CD8-positive, alpha-beta memory T cell (primary cell): ENCODE measurements at regions not wholly inside any gene's neighbourhood (a gene's known extent, or its start where the extent isn't known, plus 50 kb on each side); places are given as distances from the start of the nearest gene placed in this dataset.
A peak's percentile ranks its signal among the peaks of the same experiment; 100 is the strongest.
"Not testable (repeated sequence)": the region's sequence is repeated elsewhere in the genome, so short reads cannot be mapped to it uniquely, and the experiment has no call there.

Experiments
- CTCF ChIA-PET: fragments of 350-600 bp; sonication (Branson Sonifier 250); formaldehyde crosslinking; loops from one replicate; lab custom pipeline; 2021; ENCODE audit warnings: antibody characterized with exemption; lab: Charles Lee
- POLR2A ChIA-PET: fragments of 350-600 bp; sonication (Branson Sonifier 250); formaldehyde crosslinking; loops from one replicate; lab custom pipeline; 2021; ENCODE audit warnings: antibody characterized with exemption; lab: Charles Lee
- DNase-seq, 5 donors: peaks; one replicate each; pipeline versions ENCODE4 v3.0.0 to v3.0.0-alpha.2; 2020 to 2022; ENCODE audit warnings: mixed read lengths in 1 of 5
- H3K27ac ChIP-seq: one replicate; pipeline ENCODE4 v1.7.0; 2013; ENCODE audit warnings: low read depth, mild to moderate bottlenecking, low read length, moderate library complexity
- H3K27me3 ChIP-seq: 2 replicates; pipeline ENCODE4 v1.7.0; 2013; ENCODE audit warnings: low read length, mild to moderate bottlenecking; ENCODE audit not compliant: insufficient read depth, poor library complexity, severe bottlenecking
- H3K36me3 ChIP-seq: 2 replicates; pipeline ENCODE4 v1.7.0; 2013; ENCODE audit warnings: mild to moderate bottlenecking, low read length, moderate library complexity; ENCODE audit not compliant: insufficient read depth
- H3K4me1 ChIP-seq: 2 replicates; pipeline ENCODE4 v1.7.0; 2013; ENCODE audit warnings: mild to moderate bottlenecking, low read length, moderate library complexity; ENCODE audit not compliant: insufficient read depth
- H3K4me3 ChIP-seq: 2 replicates; pipeline ENCODE4 v1.7.0; 2013; ENCODE audit warnings: mild to moderate bottlenecking, low read length
- H3K9me3 ChIP-seq: 2 replicates; pipeline ENCODE4 v1.7.0; 2013; ENCODE audit warnings: mild to moderate bottlenecking, low read length
- H3K27ac Mint-ChIP-seq, 8 donors: one replicate each; pipeline ENCODE4 v1.8.0; 2020 to 2021; ENCODE audit warnings: mixed read lengths in 8 of 8, mild to moderate bottlenecking in 6 of 8, inconsistent platforms in 3 of 8, moderate library complexity in 3 of 8
- H3K27me3 Mint-ChIP-seq, 2 donors: one replicate each; pipeline ENCODE4 v1.8.0; 2020 to 2021; ENCODE audit warnings: mixed read lengths in 2 of 2, mild to moderate bottlenecking in 1 of 2, moderate library complexity in 1 of 2
- H3K36me3 Mint-ChIP-seq, 3 donors: one replicate each; pipeline ENCODE4 v1.8.0; 2020 to 2021; ENCODE audit warnings: mixed read lengths in 3 of 3, inconsistent platforms in 1 of 3, mild to moderate bottlenecking in 1 of 3
- H3K4me1 Mint-ChIP-seq, 3 donors: one replicate each; pipeline ENCODE4 v1.8.0; 2020 to 2021; ENCODE audit warnings: mixed read lengths in 3 of 3, inconsistent platforms in 1 of 3, mild to moderate bottlenecking in 1 of 3
- H3K4me3 Mint-ChIP-seq, 7 donors: one replicate each; pipeline ENCODE4 v1.8.0; 2020 to 2021; ENCODE audit warnings: mixed read lengths in 7 of 7, mild to moderate bottlenecking in 6 of 7, moderate library complexity in 4 of 7, inconsistent platforms in 2 of 7
- H3K9me3 Mint-ChIP-seq, 5 donors: one replicate each; pipeline ENCODE4 v1.8.0; 2020 to 2022; ENCODE audit warnings: mixed read lengths in 5 of 5, mild to moderate bottlenecking in 3 of 5, moderate library complexity in 2 of 5, inconsistent platforms in 1 of 5

DNA sequence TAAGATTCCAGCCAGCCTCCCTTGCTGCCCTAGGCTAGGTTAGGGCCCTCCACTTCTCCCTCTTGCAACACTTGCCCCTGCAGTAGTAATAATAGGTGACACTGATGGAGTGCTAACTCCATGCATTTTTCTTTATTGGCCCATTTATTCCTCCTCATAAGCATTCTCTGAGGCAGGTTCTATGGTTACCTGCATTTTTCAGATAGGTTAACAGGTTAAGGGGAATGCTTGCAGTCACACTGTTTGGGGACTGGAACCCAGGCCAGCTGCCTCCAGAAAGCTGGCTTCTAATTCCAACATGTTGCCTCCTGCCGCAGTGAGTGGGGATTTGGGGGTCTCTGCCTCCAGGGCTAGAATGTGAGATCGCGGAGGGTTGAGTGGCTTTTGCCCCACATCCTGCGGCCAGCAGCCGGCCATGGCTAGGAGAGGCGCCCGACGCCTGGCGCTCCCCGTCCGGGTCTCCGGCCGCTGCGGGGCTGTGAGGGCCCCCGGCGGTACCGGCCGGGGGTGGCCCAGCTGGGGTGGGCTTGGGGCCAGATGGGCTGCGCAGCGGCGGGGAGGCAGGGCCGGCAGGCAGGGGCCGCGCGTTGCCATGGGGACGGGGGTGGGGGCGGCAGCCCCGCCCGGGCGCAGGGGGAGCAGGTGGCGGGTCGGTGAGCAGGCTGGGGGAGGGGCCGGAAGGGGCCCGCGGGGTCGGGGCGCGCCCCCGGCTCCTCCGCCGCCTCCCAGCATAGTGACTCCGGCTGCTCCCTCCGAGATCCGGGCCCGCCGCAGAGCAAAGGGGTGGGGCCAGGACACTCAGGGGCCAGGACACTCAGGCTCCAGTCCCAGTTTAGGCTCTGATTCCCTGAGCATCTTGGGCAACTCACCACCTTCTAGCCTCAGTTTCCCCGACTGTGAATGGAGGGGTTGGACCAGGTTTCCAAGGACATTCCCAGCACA is 68.4 kb upstream of the SSBP3 start:
- peak overlapping the region; percentile 75 to 93 (median 83) for H3K4me3 Mint-ChIP-seq
- no peaks in the 10 kb centered on the region for H3K27me3 ChIP-seq
- H3K4me1 ChIP-seq, result peaks cover 42% of the 10 kb centered on the region
- H3K9me3 ChIP-seq, result no peaks in the 10 kb centered on the region
- peak overlapping the region; percentile 8 for H3K27ac ChIP-seq
- POLR2A ChIA-PET, result interaction anchor here (0.6 to 1.7 kb wide), 5 partner anchors 11 to 99 kb away, joined by 3 to 8 read pairs (median 5); no protein-coding TSS in a partner anchor
- peak overlapping the region; percentile 84 for H3K4me3 ChIP-seq
- no peaks in the 10 kb centered on the region for H3K36me3 Mint-ChIP-seq
- H3K27me3 Mint-ChIP-seq, result no peaks in the 10 kb centered on the region
- no peaks in the 10 kb centered on the region for H3K9me3 Mint-ChIP-seq
- H3K36me3 ChIP-seq, result no peaks in the 10 kb centered on the region
- DNase-seq, result peak in 4 of 5 donors; percentile 26 to 65 (median 28)
- H3K27ac Mint-ChIP-seq, result peak overlapping the region; percentile 86 to 99 (median 96)
- peaks cover 49 to 55% (median 55%) of the 10 kb centered on the region in 3 donors for H3K4me1 Mint-ChIP-seq
- CTCF ChIA-PET, result interaction anchor here (6.3 kb wide), 1 partner anchor 13 kb away, joined by 48 read pairs; no protein-coding TSS in a partner anchor

DNA sequence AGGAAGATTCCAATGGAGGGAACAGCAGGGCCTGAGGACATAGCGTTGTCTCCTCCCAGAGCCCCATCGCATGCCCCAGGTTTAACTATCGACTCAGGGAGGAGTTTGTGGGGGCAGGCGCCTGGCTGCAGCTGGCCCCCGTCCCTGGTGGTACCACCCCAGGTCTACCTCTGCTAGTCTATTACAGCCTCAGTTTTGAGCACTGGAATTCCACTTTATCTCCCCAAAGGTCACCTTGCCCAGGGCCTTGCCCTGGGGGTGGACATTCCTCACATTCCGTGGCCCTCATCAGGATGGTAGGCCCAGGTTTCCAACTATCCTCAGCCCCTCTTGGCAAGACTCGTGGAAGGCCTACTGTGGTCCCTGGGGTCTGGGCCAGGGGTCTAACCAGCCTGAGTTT is 65.4 kb upstream of the SSBP3 start:
- peaks cover 24% of the 10 kb centered on the region for H3K4me1 ChIP-seq
- no peaks in the 10 kb centered on the region for H3K9me3 ChIP-seq
- Mint-ChIP-seq H3K9me3 (no peaks in the 10 kb centered on the region), H3K27ac (no peak overlapping the region), H3K4me3 (peak overlapping the region in 1 of 7 donors; percentile 14), H3K36me3 (peaks cover 0 to 6% (median 0%) of the 10 kb centered on the region in 3 donors), H3K27me3 (peaks cover 0 to 2% of the 10 kb centered on the region in 2 donors), H3K4me1 (peaks cover 36 to 37% (median 37%) of the 10 kb centered on the region in 3 donors)
- no peaks in the 10 kb centered on the region for H3K27me3 ChIP-seq
- H3K27ac ChIP-seq, result no peak overlapping the region
- CTCF ChIA-PET, result no interaction called here
- no peak for DNase-seq
- H3K36me3 ChIP-seq, result no peaks in the 10 kb centered on the region
- no peak overlapping the region for H3K4me3 ChIP-seq
- POLR2A ChIA-PET, result no interaction called here

DNA sequence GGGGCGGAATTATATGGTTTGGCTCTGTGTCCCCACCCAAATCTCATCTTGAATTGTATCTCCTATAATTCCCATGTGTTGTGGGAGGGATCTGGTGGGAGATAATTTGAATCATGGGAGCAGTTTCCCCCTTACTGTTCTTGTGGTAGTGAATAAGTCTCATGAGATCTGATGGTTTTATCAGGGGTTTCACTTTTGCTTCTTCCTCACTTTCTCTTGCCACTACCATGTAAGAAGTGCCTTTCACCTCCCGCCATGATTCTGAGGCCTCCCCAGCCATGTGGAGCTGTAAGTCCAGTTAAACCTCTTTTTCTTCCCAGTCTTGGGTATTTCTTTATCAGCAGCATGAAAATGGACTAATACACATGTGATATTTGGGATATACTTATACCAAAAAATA is 63.2 kb upstream of the SSBP3 start:
- H3K36me3 ChIP-seq, H3K27ac Mint-ChIP-seq, H3K9me3 ChIP-seq, H3K36me3 Mint-ChIP-seq, POLR2A ChIA-PET, H3K4me3 ChIP-seq, H3K9me3 Mint-ChIP-seq, H3K27me3 Mint-ChIP-seq, DNase-seq, H3K4me3 Mint-ChIP-seq, H3K27me3 ChIP-seq, H3K27ac ChIP-seq: not testable (repeated sequence)
- CTCF ChIA-PET, result interaction anchor here (1.5 kb wide), 2 partner anchors 15 to 20 kb away, joined by 4 to 6 read pairs; no protein-coding TSS in a partner anchor
- H3K4me1 Mint-ChIP-seq, result peaks cover 25 to 29% (median 28%) of the 10 kb centered on the region in 3 donors
- H3K4me1 ChIP-seq, result peaks cover 11% of the 10 kb centered on the region

DNA sequence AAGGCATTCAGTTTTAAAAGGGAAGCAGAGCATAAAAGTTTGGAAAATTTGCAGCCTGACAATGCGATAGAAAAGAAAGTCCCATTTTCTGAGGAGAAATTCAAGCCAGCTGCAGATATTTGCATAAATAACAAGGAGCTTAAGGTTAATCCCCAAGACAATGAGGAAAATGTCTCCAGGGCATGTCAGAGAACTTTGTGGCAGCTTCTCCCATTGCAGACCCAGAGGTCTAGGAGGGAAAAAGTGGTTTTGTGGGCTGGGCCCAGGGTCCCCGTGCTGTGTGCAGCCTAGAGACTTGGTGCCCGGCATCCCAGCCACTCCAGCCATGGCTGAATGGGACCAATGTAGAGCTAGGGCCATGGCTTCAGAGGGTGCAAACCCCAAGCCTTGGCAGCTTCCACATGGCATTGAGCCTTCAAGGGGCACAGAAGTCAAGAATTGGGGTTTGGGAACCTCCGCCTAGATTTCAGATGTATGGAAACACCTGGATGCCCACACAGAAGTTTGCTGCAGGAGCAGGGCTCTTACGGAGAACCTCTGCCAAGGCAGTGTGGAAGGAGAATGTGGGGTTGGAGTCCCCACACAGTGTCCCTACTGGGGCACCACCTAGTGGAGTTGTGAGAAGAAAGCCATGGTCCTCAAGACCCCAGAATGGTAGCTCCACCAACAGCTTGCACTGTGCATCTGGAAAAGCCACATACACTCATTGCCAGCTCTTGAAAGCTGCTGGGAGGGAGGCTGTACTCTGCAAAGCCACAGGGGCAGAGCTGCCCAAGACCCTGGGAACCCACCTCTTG is 62.3 kb upstream of the SSBP3 start:
- H3K4me3 ChIP-seq, H3K9me3 ChIP-seq, H3K9me3 Mint-ChIP-seq, DNase-seq, H3K4me3 Mint-ChIP-seq, H3K27ac ChIP-seq, H3K36me3 Mint-ChIP-seq, CTCF ChIA-PET, H3K27me3 Mint-ChIP-seq, H3K27me3 ChIP-seq, H3K36me3 ChIP-seq: not testable (repeated sequence)
- Mint-ChIP-seq H3K4me1 (peaks cover 24 to 27% (median 26%) of the 10 kb centered on the region in 3 donors), H3K27ac (peak overlapping the region in 1 of 8 donors; percentile 27)
- peaks cover 14% of the 10 kb centered on the region for H3K4me1 ChIP-seq
- POLR2A ChIA-PET, result interaction anchor here (0.6 kb wide), 1 partner anchor 18 kb away, joined by 3 read pairs; no protein-coding TSS in a partner anchor

DNA sequence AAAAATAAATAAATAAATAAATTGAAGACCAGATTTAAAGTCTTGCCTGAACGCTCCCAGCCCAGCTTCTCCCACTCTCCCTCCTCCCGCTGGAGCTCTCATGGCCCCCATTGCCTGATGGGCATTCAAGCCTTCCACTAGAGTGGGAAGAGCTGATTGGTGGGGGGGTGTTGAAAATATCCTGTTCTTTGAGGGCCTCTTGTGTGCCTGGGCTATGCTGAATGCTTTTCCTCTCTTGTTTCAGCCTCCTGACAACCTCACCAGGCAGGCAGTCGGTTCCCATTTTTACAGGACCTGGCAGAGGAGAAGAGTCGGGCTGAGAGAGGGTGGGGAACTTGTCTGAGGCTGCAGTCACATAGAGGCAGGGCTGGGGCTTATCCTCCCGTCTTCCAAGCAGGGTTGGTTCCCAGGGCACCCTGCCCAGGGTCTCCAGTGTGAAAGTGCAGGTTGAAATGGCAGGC is 59.2 kb upstream of the SSBP3 start:
- Histone ChIP-seq H3K36me3 (no peaks in the 10 kb centered on the region), H3K27ac (no peak overlapping the region), H3K4me1 (peaks cover 27% of the 10 kb centered on the region), H3K27me3 (no peaks in the 10 kb centered on the region), H3K4me3 (no peak overlapping the region), H3K9me3 (no peaks in the 10 kb centered on the region)
- peak overlapping the region in 1 of 7 donors; percentile 34 for H3K4me3 Mint-ChIP-seq
- POLR2A ChIA-PET, result no interaction called here
- H3K36me3 Mint-ChIP-seq, result peaks cover 0 to 6% (median 0%) of the 10 kb centered on the region in 3 donors
- H3K4me1 Mint-ChIP-seq, result peaks cover 36 to 45% (median 38%) of the 10 kb centered on the region in 3 donors
- no peak for DNase-seq
- peaks cover 0 to 2% of the 10 kb centered on the region in 2 donors for H3K27me3 Mint-ChIP-seq
- no peaks in the 10 kb centered on the region for H3K9me3 Mint-ChIP-seq
- CTCF ChIA-PET, result interaction anchor here (1.9 kb wide), 1 partner anchor 19 kb away, joined by 4 read pairs; no protein-coding TSS in a partner anchor
- H3K27ac Mint-ChIP-seq, result no peak overlapping the region

DNA sequence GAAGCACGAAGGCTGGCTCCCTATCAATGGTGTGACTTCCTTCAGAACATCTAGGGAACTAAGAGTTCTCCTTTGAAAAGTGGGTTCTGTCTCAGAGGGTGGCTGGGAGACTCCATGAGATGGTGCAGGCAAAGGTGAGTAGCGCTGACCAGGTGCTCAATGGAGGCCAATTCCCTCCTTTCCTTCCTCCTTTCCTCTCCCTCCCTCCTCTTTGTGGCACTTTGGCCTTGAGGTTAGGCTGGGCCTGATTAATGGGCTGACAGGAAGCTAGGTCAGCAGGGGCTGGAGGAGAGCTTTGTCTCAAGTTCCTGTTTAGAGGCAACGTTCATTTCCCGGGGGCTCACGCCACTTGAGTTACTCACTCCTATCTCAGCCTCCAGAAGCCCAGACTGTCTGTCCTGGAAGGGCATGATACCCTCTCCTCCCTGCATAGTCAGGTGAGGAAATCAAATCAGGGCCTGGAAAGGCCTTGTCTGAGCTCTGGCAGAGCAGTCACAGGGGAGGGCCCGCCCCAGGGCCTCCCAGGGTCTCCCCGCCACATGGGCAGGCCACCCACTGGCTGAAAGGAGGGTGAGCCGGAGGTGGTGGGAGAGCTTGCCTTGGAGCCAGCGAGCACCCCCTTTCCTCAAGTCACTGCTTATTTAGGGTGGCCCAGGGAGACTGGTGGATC is 58.4 kb upstream of the SSBP3 start:
- Mint-ChIP-seq H3K9me3 (no peaks in the 10 kb centered on the region), H3K4me3 (no peak overlapping the region), H3K27ac (peak overlapping the region in 1 of 8 donors; percentile 53), H3K4me1 (peaks cover 44 to 52% (median 46%) of the 10 kb centered on the region in 3 donors), H3K27me3 (peaks cover 0 to 2% of the 10 kb centered on the region in 2 donors), H3K36me3 (peaks cover 0 to 6% (median 0%) of the 10 kb centered on the region in 3 donors)
- Histone ChIP-seq H3K9me3 (no peaks in the 10 kb centered on the region), H3K36me3 (no peaks in the 10 kb centered on the region), H3K27ac (peak overlapping the region; percentile 12), H3K4me1 (peaks cover 35% of the 10 kb centered on the region), H3K4me3 (peak overlapping the region; percentile 19), H3K27me3 (no peaks in the 10 kb centered on the region)
- no peak for DNase-seq
- POLR2A ChIA-PET, result no interaction called here
- CTCF ChIA-PET, result interaction anchor here (1.9 to 3.5 kb wide), 2 partner anchors 20 to 25 kb away, joined by 4 to 10 read pairs; no protein-coding TSS in a partner anchor

DNA sequence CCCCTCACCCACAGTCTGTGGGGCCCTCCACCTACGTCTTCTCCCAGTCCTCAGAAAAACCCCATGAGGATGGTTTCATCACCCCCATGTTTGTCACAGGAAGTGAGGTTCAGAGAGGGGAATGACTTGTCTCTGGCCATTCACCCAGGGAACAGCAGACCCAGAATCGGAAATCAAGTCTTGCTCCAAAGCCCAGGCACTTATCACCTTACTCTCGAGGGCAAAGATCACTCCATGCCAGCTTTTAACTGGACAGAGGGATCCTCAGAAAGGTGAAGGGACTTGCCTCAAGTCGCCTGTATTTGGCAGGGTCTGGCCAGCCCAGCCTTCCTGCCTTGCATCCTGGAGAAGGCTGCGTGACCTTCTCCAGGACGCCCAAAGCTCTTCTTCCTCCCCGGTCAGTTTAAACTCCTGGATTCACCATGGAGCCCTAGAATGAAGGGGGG is 57.9 kb upstream of the SSBP3 start:
- no peak for DNase-seq
- ChIA-PET CTCF (interaction anchor here (1.5 to 3.5 kb wide), 2 partner anchors 14 to 25 kb away, joined by 4 to 10 read pairs; no protein-coding TSS in a partner anchor), POLR2A (no interaction called here)
- H3K4me3 ChIP-seq, result peak overlapping the region; percentile 19
- peak overlapping the region in 5 of 8 donors; percentile 15 to 66 (median 52) for H3K27ac Mint-ChIP-seq
- H3K36me3 Mint-ChIP-seq, result peaks cover 0 to 6% (median 0%) of the 10 kb centered on the region in 3 donors
- H3K9me3 Mint-ChIP-seq, result no peaks in the 10 kb centered on the region
- no peaks in the 10 kb centered on the region for H3K36me3 ChIP-seq
- H3K4me1 Mint-ChIP-seq, result peaks cover 44 to 52% (median 45%) of the 10 kb centered on the region in 3 donors
- no peaks in the 10 kb centered on the region for H3K27me3 ChIP-seq
- peak overlapping the region; percentile 12 for H3K27ac ChIP-seq
- no peaks in the 10 kb centered on the region for H3K9me3 ChIP-seq
- H3K27me3 Mint-ChIP-seq, result peaks cover 0 to 2% of the 10 kb centered on the region in 2 donors
- H3K4me1 ChIP-seq, result peaks cover 41% of the 10 kb centered on the region
- H3K4me3 Mint-ChIP-seq, result peak overlapping the region in 1 of 7 donors; percentile 56
